Nephron progenitor cell (in vitro differentiated cells): ENCODE measurements at regions not wholly inside any gene's neighbourhood (a gene's known extent, or its start where the extent isn't known, plus 50 kb on each side); places are given as distances from the start of the nearest gene placed in this dataset.

Source experiments
- DNase-seq: peaks from one replicate; pipeline ENCODE4 v3.0.0; 2021
- H3K27ac Mint-ChIP-seq: 2 replicates; pipeline ENCODE4 v1.8.0; 2021; ENCODE audit warnings: mild to moderate bottlenecking, moderate library complexity, mixed read lengths
- H3K27me3 Mint-ChIP-seq: 2 replicates; pipeline ENCODE4 v1.8.0; 2021; ENCODE audit warnings: mild to moderate bottlenecking, low read depth, mixed read lengths; ENCODE audit not compliant: poor library complexity
- H3K36me3 Mint-ChIP-seq: 2 replicates; pipeline ENCODE4 v1.8.0; 2021; ENCODE audit warnings: low read depth, mixed read lengths
- H3K4me1 Mint-ChIP-seq: 2 replicates; pipeline ENCODE4 v1.8.0; 2021; ENCODE audit warnings: mixed read lengths
- H3K4me3 Mint-ChIP-seq: 2 replicates; pipeline ENCODE4 v1.8.0; 2021; ENCODE audit warnings: mild to moderate bottlenecking, moderate library complexity, mixed read lengths
- H3K9me3 Mint-ChIP-seq: 2 replicates; pipeline ENCODE4 v1.8.0; 2021; ENCODE audit warnings: mild to moderate bottlenecking, moderate library complexity, mixed read lengths
- TF ChIP-seq, protein P1 (sequence below): fragments of 200-600 bp; sonication (generic); IDR thresholded peaks from 2 replicates; pipeline ENCODE4 v1.5.0; 2021; ENCODE audit warnings: antibody characterized with exemption

GRCh38 chr1:79556189-79556588, 549.7 kb upstream of the ADGRL4 start:
- DNase-seq = no peak
- peaks cover 7% of the 10 kb centered on the region for H3K9me3 Mint-ChIP-seq
- no peak overlapping the region for H3K27ac Mint-ChIP-seq
- no peaks in the 10 kb centered on the region for H3K36me3 Mint-ChIP-seq
- H3K27me3 Mint-ChIP-seq = no peaks in the 10 kb centered on the region
- no peak overlapping the region for H3K4me3 Mint-ChIP-seq
- TF ChIP-seq, protein P1, sequence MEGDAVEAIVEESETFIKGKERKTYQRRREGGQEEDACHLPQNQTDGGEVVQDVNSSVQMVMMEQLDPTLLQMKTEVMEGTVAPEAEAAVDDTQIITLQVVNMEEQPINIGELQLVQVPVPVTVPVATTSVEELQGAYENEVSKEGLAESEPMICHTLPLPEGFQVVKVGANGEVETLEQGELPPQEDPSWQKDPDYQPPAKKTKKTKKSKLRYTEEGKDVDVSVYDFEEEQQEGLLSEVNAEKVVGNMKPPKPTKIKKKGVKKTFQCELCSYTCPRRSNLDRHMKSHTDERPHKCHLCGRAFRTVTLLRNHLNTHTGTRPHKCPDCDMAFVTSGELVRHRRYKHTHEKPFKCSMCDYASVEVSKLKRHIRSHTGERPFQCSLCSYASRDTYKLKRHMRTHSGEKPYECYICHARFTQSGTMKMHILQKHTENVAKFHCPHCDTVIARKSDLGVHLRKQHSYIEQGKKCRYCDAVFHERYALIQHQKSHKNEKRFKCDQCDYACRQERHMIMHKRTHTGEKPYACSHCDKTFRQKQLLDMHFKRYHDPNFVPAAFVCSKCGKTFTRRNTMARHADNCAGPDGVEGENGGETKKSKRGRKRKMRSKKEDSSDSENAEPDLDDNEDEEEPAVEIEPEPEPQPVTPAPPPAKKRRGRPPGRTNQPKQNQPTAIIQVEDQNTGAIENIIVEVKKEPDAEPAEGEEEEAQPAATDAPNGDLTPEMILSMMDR = no peak
- H3K4me1 Mint-ChIP-seq = no peaks in the 10 kb centered on the region

- Mint-ChIP-seq H3K4me3 (no peak overlapping the region), H3K27ac (no peak overlapping the region), H3K9me3 (no peaks in the 10 kb centered on the region), H3K36me3 (no peaks in the 10 kb centered on the region), H3K4me1 (no peaks in the 10 kb centered on the region), H3K27me3 (no peaks in the 10 kb centered on the region)
- no peak for DNase-seq
- TF ChIP-seq, protein P1 = no peak
Observed at GRCh38 chr1:79554688-79555087, 548.2 kb upstream of the ADGRL4 start.

DNA sequence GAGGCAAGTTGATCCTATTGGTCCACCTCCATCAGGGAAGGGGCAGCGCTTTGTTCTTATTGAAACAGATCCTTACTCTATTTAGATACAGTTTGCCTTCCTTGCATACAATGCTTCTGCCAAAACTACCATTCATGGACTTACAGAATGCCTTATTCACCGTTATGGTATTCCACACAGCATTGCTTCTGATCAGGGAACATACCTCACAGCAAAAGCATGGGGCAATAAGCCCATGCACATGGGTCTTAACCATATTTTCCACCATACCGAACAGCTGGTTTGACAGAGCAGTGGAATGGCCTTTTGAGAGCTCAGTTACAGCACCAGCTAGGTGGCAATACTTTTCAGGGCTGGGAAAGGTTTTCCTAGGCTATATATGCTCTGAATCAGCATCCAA, 544.8 kb upstream of the ADGRL4 start:
- Mint-ChIP-seq H3K27ac (no peak overlapping the region), H3K27me3 (no peaks in the 10 kb centered on the region), H3K4me3 (no peak overlapping the region), H3K4me1 (no peaks in the 10 kb centered on the region), H3K9me3 (no peaks in the 10 kb centered on the region), H3K36me3 (no peaks in the 10 kb centered on the region)
- TF ChIP-seq, protein P1 = no peak
- DNase-seq = no peak

- Mint-ChIP-seq H3K9me3 (no peaks in the 10 kb centered on the region), H3K4me3 (no peak overlapping the region), H3K27me3 (no peaks in the 10 kb centered on the region), H3K4me1 (no peaks in the 10 kb centered on the region), H3K27ac (no peak overlapping the region), H3K36me3 (no peaks in the 10 kb centered on the region)
- no peak for DNase-seq
- TF ChIP-seq, protein P1 = no peak
Observed at GRCh38 chr1:79550402-79550801, 543.9 kb upstream of the ADGRL4 start.

GRCh38 chr1:79549201-79549600, 542.7 kb upstream of the ADGRL4 start:
- TF ChIP-seq, protein P1 = no peak
- Mint-ChIP-seq H3K27me3 (no peaks in the 10 kb centered on the region), H3K27ac (no peak overlapping the region), H3K9me3 (no peaks in the 10 kb centered on the region), H3K4me3 (no peak overlapping the region), H3K36me3 (no peaks in the 10 kb centered on the region), H3K4me1 (no peaks in the 10 kb centered on the region)
- no peak for DNase-seq

DNA sequence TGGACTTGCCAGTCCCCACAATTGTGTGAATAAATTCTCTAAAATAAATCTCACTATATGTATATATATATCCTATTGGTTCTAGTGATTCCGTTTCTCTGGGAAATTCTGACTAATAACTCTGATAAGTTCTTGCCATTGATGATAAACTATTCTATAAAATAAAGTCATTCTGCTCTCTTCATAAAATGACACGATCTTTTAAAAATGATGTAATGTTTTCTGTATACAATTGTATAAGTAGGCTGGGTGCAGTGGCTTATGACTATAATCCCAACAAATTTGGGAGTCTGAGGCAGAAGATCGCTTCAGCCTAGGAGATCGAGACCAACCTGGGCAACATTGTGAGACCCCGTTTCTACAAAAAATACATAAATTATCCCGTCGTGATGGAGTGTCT, 541.0 kb upstream of the ADGRL4 start:
- no peaks in the 10 kb centered on the region for H3K4me1 Mint-ChIP-seq
- H3K4me3 Mint-ChIP-seq = no peak overlapping the region
- no peaks in the 10 kb centered on the region for H3K27me3 Mint-ChIP-seq
- TF ChIP-seq, protein P1 = no peak
- H3K36me3 Mint-ChIP-seq = no peaks in the 10 kb centered on the region
- DNase-seq = no peak
- H3K27ac Mint-ChIP-seq = no peak overlapping the region
- H3K9me3 Mint-ChIP-seq = no peaks in the 10 kb centered on the region
